Dermis microvascular lymphatic vessel endothelial cell (primary cell): ENCODE measurements at regions not wholly inside any gene's neighbourhood (a gene's known extent, or its start where the extent isn't known, plus 50 kb on each side); places are given as distances from the start of the nearest gene placed in this dataset.
A peak's percentile ranks its signal among the peaks of the same experiment; 100 is the strongest.
"Not testable (repeated sequence)": the region's sequence is repeated elsewhere in the genome, so short reads cannot be mapped to it uniquely, and the experiment has no call there.

Source experiments
- DNase-seq, 2 donors: peaks; one replicate each; pipeline versions ENCODE4 v3.0.0 to v3.0.0-alpha.2; 2010; ENCODE audit warnings: low read depth in 2 of 2

DNA sequence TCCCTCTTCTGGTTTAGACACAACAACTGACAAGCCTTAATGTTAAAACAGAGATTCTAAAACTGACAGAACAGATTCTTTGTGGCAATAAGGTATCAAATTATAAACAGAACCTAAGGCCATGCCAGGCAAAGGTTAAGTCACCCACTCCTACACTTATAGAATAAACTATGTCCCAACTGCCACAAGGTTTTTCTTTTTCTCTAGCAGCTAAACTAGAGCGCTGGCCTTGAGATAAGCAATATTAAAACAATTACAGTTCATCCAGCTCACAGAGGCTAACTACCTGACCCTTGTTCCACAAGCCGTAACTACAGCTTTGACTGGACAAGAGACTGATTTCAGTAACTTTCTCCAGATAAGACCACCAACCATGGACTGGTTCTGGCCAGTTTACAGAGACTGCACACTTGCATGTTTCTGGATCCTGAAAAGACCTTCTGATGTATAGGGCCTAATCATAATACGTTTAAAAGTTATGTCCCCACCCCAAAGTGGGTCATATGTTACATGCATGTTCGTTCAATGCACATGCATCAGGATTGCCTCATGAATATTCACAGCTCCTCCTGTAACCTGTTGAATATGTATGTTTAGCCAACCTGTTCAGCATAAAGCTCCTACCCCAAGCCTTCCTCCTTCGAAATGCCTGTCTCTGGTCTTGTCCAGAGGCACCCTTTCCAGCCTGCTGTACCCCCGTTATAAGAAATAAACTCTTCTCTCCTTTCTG lies 61.9 kb upstream of the VASH1 start:
- no peak for DNase-seq

GRCh38 chr14:76699939-76700590 lies 61.2 kb upstream of the VASH1 start:
- DNase-seq, result no peak

- no peak for DNase-seq
Observed at GRCh38 chr14:76701436-76701835, 59.8 kb upstream of the VASH1 start.

DNA sequence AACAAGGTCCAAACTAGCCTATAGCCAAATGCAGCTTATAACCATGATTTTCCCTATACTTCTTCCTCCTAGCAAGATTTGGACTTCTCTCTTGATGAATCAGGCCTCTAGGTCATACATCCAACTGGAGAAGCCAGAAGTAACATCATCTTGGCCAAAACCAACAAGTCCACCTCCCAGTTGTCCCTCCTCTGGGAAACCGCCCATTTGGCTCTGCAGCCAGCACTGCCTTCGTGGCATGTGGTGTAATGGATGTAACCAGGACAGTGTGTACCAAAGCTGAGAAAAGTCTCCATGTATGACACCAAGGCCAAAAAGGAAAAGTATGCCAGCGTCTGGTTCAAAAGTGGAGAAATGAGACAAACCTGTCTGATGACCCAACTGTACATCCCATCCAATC lies 59.3 kb upstream of the VASH1 start:
- DNase-seq, result no peak

- DNase-seq, result no peak
Observed at GRCh38 chr14:76705214-76705613, 56.1 kb upstream of the VASH1 start.

DNA sequence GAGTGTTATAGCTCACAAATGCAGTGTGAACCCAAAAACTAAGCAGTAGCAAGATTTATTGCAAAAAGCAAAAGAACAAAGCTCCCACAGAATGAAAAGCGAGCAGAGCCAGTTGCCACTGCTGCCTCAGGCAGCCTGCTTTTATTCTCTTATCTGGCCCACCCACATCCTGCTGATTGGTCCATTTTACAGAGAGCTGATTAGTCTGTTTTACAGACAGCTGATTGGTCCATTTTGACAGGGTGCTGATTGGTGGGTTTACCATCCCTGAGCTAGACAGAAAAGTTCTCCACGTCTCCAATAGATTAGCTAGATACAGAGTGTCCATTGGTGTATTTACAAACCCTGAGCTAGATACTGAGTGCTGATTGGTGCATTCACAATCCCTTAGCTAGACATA lies 55.1 kb upstream of the VASH1 start:
- DNase-seq, result not testable (repeated sequence)

DNA sequence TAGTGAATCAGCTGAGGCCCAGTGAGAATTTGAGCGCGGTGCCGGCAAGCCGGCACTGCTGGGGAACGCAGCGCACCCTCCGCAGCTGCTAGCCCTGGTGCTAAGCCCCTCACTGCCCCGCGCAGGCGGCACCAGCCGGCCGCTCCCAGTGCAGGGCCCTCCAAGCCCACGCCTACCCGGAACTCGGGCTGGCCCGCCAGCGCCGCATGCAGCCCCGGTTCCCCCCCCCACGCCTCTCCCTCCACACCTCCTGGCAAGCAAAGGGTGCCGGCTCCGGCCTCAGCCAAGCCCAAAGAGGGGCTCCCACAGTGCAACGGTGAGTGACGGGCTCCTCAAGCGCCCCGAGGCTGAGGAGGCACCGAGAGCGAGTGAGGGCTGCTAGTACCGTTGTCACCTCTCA lies 54.5 kb upstream of the VASH1 start:
- DNase-seq, result no peak

DNA sequence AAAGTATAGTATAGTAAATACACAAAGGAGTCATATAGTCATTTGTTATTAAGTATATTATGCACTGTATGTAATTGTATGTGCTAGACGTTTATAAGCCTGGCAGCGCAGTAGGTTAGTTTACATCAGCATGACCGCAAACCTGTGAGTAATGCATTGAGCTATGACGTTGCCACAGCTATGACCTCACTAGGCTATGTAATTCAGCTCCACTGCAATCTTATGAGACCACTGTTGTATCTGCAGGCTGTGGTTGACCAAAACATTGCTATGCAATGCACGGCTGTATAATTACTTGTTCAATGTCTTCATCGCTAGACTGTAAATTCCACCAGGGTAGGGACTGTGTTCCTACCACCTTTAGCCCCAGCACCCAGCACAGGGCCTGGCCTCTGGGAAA lies 53.2 kb upstream of the VASH1 start:
- DNase-seq, result no peak

DNA sequence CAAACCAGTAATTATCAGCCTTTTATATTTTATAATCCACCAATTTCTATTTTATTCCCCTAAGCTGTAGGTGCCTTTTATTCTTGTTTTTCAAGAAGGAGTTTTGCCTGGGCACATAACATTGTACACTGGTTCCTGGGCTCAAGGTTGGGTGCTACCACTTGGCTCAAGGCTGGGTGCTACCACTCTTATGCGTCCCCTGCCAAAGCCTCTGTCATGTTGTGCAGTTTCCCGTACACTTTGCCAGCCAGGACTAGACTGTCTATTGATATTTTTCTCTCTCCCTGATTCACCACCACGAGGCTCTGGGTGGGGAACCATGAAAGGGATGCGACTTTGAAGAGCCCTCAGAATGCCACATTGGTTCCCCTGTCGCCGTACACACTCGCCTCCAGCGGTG lies 52.5 kb upstream of the VASH1 start:
- DNase-seq, result no peak

DNA sequence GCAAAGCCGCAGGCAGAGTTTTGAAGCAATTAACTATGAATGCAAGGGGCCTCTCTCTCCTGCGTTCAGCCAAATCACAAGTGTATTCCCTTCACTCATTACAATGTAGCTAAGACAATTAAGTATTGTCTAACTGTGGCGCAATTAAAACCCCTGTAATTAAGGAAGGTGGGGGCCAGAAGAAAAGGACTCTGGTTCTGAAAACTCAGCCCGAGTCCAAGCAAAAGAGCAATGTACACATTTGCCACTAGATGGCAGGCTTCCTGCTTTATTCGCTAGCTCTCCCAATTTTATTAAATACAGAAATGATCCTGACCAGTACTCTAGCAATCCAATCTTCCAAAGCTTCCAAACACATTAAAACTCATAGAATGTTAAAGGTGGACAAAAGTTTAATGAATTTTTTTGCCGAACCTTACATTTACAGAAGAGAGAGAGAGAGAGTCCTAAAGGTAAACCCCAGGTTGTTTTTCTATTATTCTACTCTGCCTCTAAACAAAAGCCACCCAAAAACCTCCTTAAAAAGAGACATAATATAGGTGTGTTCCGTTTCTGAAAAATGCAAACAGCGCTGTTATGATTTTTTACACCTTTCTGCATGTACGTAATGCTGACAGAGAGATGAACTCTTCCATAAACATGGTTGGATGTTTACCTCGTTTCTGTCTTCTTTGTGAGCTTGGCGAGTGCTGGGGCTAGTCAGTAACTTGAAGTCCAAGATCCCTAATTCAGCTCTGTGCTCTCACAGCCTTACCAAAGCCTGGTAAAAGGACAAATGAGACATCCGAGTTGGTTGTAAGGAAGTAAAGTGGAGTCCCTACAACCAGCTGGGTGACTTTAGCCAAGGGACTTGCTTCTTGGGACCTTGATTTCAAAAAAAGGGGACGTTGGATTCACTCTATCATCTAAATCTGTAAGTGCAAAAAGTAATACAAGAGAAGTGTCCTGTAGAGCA lies 50.9 kb upstream of the VASH1 start:
- DNase-seq, result peak; percentile 44 to 63
